HepG2 (cell line): ENCODE measurements at regions not wholly inside any gene's neighbourhood (a gene's known extent, or its start where the extent isn't known, plus 50 kb on each side); places are given as distances from the start of the nearest gene placed in this dataset.

Experiments used
- ATAC-seq: fragments of 200-7000 bp; cut with Tn5 transposase; 3 replicates; pipeline ENCODE4 v1.9.1; 2020; ENCODE audit warnings: mild to moderate bottlenecking, moderate library complexity
- BruUV-seq: library from RNA; stranded (reverse); fragments of 400-500 nt; replicated peaks from 2 replicates; lab custom pipeline; 2021; lab: Mats Ljungman, UMichigan
- CTCF ChIA-PET: fragments of 300-600 bp; formaldehyde crosslinking; extraction: SDS; loops from one replicate; lab custom pipeline; 2021; ENCODE audit warnings: low total read pairs, inconsistent platforms, low intra/inter-chr PET ratio; lab: Yijun Ruan, JAX
- POLR2A ChIA-PET: fragments of 350-600 bp; sonication (Branson Sonifier 250); formaldehyde crosslinking; loops from one replicate; lab custom pipeline; 2020; ENCODE audit warnings: antibody characterized with exemption, inconsistent platforms; lab: Yijun Ruan, JAX
- DNase-seq: peaks from one replicate; pipeline ENCODE4 v3.0.0-alpha.2; 2015; ENCODE audit warnings: low spot score
- FAIRE-seq: peaks from 3 replicates; lab custom pipeline; 2011; peaks lifted over from hg19 to GRCh38; lab: Jason Lieb, UNC
- H2AFZ ChIP-seq: one replicate; pipeline ENCODE4 v1.6.1; 2011; ENCODE audit warnings: low read length, inconsistent platforms
- H3K27ac ChIP-seq: fragments of 300-600 bp; 3 replicates; pipeline ENCODE4 v1.8.0; 2011; ENCODE audit warnings: mixed run types, mild to moderate bottlenecking, mixed read lengths, low read length, inconsistent platforms; ENCODE audit not compliant: insufficient read depth; ENCODE audit errors: extremely low read length
- H3K27me3 ChIP-seq, 2 experiments: fragments of 200-600 bp in 1 of 2; 2 replicates in 1 of 2; 3 replicates in 1 of 2; pipeline versions ENCODE4 v1.6.0 to v1.8.0; 2011; ENCODE audit warnings: low read length in 2 of 2, mild to moderate bottlenecking in 2 of 2, moderate library complexity in 2 of 2, inconsistent platforms in 1 of 2; ENCODE audit not compliant: insufficient read depth in 2 of 2, control insufficient read depth in 1 of 2
- H3K36me3 ChIP-seq, 2 experiments: fragments of 200-600 bp in 1 of 2; replicated peaks in 1 of 2; 2 replicates in 1 of 2; 3 replicates in 1 of 2; pipeline versions ENCODE4 v1.5.1 to v1.8.0; 2011; ENCODE audit warnings: low read length in 2 of 2, inconsistent platforms in 1 of 2; ENCODE audit not compliant: insufficient read depth in 2 of 2, control insufficient read depth in 1 of 2
- H3K4me1 ChIP-seq: 2 replicates; pipeline ENCODE4 v1.5.1; 2012; ENCODE audit warnings: low read length, inconsistent platforms; ENCODE audit not compliant: insufficient read depth
- H3K4me2 ChIP-seq: 2 replicates; pipeline ENCODE4 v1.6.0; 2011; ENCODE audit warnings: low read depth, low read length, inconsistent platforms
- H3K4me3 ChIP-seq, 3 experiments: fragments of 200-600 bp in 1 of 3; sonication (generic), shearing (Covaris generic) in 1 of 3; replicated peaks in 1 of 3; 2 replicates each; pipeline ENCODE4 v1.5.1; 2011 to 2016; ENCODE audit warnings: low read length in 3 of 3, inconsistent platforms in 2 of 3, low read depth in 2 of 3, mild to moderate bottlenecking in 2 of 3, control low read depth in 1 of 3, mixed read lengths in 1 of 3; ENCODE audit not compliant: insufficient read depth in 1 of 3
- H3K79me2 ChIP-seq: one replicate; pipeline ENCODE4 v1.6.1; 2011; ENCODE audit warnings: low read length, inconsistent platforms; ENCODE audit not compliant: insufficient read depth
- H3K9ac ChIP-seq: 2 replicates; pipeline ENCODE4 v1.6.0; 2011; ENCODE audit warnings: mild to moderate bottlenecking, low read depth, low read length, inconsistent platforms; ENCODE audit not compliant: insufficient read depth
- H3K9me3 ChIP-seq: 2 replicates; pipeline ENCODE4 v1.5.1; 2012; ENCODE audit warnings: mild to moderate bottlenecking, low read length
- H4K20me1 ChIP-seq: 2 replicates; pipeline ENCODE4 v1.6.0; 2011; ENCODE audit warnings: inconsistent platforms, mild to moderate bottlenecking, low read length, moderate library complexity; ENCODE audit not compliant: insufficient read depth
- ATF7-NPFF ChIP-seq: sonication (generic); formaldehyde crosslinking; IDR thresholded peaks from 2 replicates; pipeline ENCODE4 v1.8.1; 2023; ENCODE audit warnings: mild to moderate bottlenecking, low read depth, missing genetic modification reagents, moderate library complexity
- ELF4 ChIP-seq: sonication (generic); formaldehyde crosslinking; IDR thresholded peaks from 2 replicates; pipeline ENCODE4 v1.5.0; 2020; ENCODE audit warnings: missing genetic modification reagents, mild to moderate bottlenecking, moderate library complexity, borderline replicate concordance
- GABPB1 ChIP-seq: IDR thresholded peaks from 2 replicates; pipeline ENCODE4 v1.6.1; 2016; ENCODE audit warnings: mild to moderate bottlenecking, missing genetic modification reagents, moderate library complexity, missing compliant biosample characterization
- HMG20A ChIP-seq: IDR thresholded peaks from 2 replicates; pipeline ENCODE4 v1.6.1; 2016; ENCODE audit warnings: borderline replicate concordance
- MAFG ChIP-seq: sonication (generic); formaldehyde crosslinking; IDR thresholded peaks from 2 replicates; pipeline ENCODE4 v1.5.1; 2020; ENCODE audit warnings: mild to moderate bottlenecking, missing genetic modification reagents
- MED1 ChIP-seq: sonication (generic); formaldehyde crosslinking; IDR thresholded peaks from 2 replicates; pipeline ENCODE4 v1.4.0; 2020; ENCODE audit warnings: missing genetic modification reagents
- POLR2AphosphoS5 ChIP-seq: IDR thresholded peaks from 2 replicates; pipeline ENCODE4 v1.6.1; 2012; ENCODE audit warnings: low read depth, low read length
- RARA ChIP-seq: IDR thresholded peaks from 2 replicates; pipeline ENCODE4 v1.6.1; 2016; ENCODE audit warnings: missing genetic modification reagents, missing compliant biosample characterization
- RXRB ChIP-seq: IDR thresholded peaks from 2 replicates; pipeline ENCODE4 v1.6.1; 2016; ENCODE audit warnings: borderline replicate concordance, missing genetic modification reagents, missing compliant biosample characterization
- SAP130 ChIP-seq: IDR thresholded peaks from 2 replicates; pipeline ENCODE4 v1.6.1; 2016; ENCODE audit warnings: low read depth
- SMC3 ChIP-seq: IDR thresholded peaks from 2 replicates; pipeline ENCODE4 v1.6.1; 2011; ENCODE audit warnings: low read length, improper control_type of control experiment
- SP5 ChIP-seq: IDR thresholded peaks from 2 replicates; pipeline ENCODE4 v1.6.1; 2016; ENCODE audit warnings: low read depth, borderline replicate concordance
- ZNF549 ChIP-seq: sonication (generic); formaldehyde crosslinking; IDR thresholded peaks from 2 replicates; pipeline ENCODE4 v1.5.0; 2020; ENCODE audit warnings: missing genetic modification reagents
- ZNF619 ChIP-seq: sonication (generic); formaldehyde crosslinking; IDR thresholded peaks from 2 replicates; pipeline ENCODE4 v1.4.0; 2020; ENCODE audit warnings: mild to moderate bottlenecking, missing genetic modification reagents
- WGBS: methylation state at CpG from one replicate; pipeline ENCODE4 v1.1.6; 2017; ENCODE audit warnings: low lambda C conversion rate; 5-methylcytosine and 5-hydroxymethylcytosine counted together
- in situ Hi-C: cut with HindIII; loops from 2 replicates; pipeline ENCODE4 v1.10.0; 2017; ENCODE audit warnings: low pct_unique_long_range_greater_than_20kb; ENCODE audit not compliant: extremely low pct_ligation_motif_present
- intact Hi-C: fragments of 100-400 bp; cut with micrococcal nuclease; formaldehyde crosslinking; loops from one replicate; pipeline ENCODE4 v1.10.0; 2022; ENCODE audit not compliant: unreplicated experiment
- TF ChIP-seq, protein P1 (sequence below): IDR thresholded peaks from 2 replicates; pipeline ENCODE4 v1.6.1; 2016; ENCODE audit warnings: low read depth, missing genetic modification reagents, missing compliant biosample characterization
- TF ChIP-seq, protein P2 (sequence below): IDR thresholded peaks from 2 replicates; pipeline ENCODE4 v1.6.1; 2012; ENCODE audit warnings: inconsistent platforms
- TF ChIP-seq, protein P3 (sequence below): sonication (generic); formaldehyde crosslinking; IDR thresholded peaks from 2 replicates; pipeline ENCODE4; 2020; ENCODE audit warnings: missing genetic modification reagents, mild to moderate bottlenecking, borderline replicate concordance

DNA sequence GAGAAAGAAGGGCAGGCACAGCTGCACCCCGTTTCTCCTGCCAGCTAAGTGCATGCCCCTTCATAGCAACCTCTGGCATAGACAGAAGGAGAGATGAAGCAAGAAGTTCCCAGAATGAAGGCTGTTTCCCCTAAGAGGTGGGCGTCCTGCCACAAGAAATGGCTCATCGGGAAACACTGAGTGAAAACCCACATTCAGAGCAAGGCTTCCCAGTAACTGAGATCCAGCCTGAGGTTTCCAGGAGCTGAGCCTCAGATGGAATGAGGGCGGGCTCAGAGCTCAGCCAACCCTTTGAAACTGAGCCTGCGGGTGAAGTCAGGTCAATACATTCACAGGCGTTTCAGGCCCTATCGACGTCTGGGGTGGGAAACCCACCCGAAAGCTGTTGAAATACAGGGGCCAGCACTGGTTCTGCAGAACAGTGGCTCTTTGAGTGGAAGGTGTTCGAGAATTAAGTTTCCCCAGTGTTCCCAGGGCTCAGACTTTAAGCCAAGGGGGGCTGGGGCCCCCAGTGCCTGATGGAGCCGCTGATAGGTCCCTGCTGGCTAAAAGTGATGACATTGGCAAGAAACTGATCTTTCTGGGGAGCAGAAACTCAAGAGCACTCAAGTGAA lies 510.2 kb downstream of the RPS24 start:
- Histone ChIP-seq H3K4me2 (peak overlapping the region; percentile 56), H3K36me3 (no peaks in the 10 kb centered on the region), H3K4me3 (peak overlapping the region in 1 of 3 experiments; percentile 11; a peak in 2 of 6 replicates), H2AFZ (peak overlapping the region; percentile 23), H3K9me3 (no peaks in the 10 kb centered on the region), H3K9ac (peak overlapping the region; percentile 20; the same call in 1 of the 2 replicates), H3K27me3 (no peaks in the 10 kb centered on the region), H4K20me1 (no peaks in the 10 kb centered on the region), H3K27ac (peak overlapping the region; percentile 58), H3K4me1 (peaks cover 86% of the 10 kb centered on the region), H3K79me2 (no peaks in the 10 kb centered on the region)
- BruUV-seq = no TSS peak
- ChIA-PET CTCF (interaction anchor here (0.6 kb wide), 1 partner anchor 113 kb away, joined by 3 read pairs; no protein-coding TSS in a partner anchor), POLR2A (interaction anchor here (0.7 to 1.2 kb wide), 5 partner anchors 8 to 106 kb away, joined by 3 to 5 read pairs (median 4); no protein-coding TSS in a partner anchor)
- in situ Hi-C loops = no loop called here
- peak; percentile 72 for FAIRE-seq
- ATAC-seq = peak; percentile 87
- peak; percentile 62 for DNase-seq
- intact Hi-C loops = loop anchor here (5.0 kb wide), 1 partner anchor 113 kb away; no protein-coding TSS in a partner anchor
- WGBS = 20% methylated on average over 10 of the region's 11 CpGs
- TF ChIP-seq, protein P1, sequence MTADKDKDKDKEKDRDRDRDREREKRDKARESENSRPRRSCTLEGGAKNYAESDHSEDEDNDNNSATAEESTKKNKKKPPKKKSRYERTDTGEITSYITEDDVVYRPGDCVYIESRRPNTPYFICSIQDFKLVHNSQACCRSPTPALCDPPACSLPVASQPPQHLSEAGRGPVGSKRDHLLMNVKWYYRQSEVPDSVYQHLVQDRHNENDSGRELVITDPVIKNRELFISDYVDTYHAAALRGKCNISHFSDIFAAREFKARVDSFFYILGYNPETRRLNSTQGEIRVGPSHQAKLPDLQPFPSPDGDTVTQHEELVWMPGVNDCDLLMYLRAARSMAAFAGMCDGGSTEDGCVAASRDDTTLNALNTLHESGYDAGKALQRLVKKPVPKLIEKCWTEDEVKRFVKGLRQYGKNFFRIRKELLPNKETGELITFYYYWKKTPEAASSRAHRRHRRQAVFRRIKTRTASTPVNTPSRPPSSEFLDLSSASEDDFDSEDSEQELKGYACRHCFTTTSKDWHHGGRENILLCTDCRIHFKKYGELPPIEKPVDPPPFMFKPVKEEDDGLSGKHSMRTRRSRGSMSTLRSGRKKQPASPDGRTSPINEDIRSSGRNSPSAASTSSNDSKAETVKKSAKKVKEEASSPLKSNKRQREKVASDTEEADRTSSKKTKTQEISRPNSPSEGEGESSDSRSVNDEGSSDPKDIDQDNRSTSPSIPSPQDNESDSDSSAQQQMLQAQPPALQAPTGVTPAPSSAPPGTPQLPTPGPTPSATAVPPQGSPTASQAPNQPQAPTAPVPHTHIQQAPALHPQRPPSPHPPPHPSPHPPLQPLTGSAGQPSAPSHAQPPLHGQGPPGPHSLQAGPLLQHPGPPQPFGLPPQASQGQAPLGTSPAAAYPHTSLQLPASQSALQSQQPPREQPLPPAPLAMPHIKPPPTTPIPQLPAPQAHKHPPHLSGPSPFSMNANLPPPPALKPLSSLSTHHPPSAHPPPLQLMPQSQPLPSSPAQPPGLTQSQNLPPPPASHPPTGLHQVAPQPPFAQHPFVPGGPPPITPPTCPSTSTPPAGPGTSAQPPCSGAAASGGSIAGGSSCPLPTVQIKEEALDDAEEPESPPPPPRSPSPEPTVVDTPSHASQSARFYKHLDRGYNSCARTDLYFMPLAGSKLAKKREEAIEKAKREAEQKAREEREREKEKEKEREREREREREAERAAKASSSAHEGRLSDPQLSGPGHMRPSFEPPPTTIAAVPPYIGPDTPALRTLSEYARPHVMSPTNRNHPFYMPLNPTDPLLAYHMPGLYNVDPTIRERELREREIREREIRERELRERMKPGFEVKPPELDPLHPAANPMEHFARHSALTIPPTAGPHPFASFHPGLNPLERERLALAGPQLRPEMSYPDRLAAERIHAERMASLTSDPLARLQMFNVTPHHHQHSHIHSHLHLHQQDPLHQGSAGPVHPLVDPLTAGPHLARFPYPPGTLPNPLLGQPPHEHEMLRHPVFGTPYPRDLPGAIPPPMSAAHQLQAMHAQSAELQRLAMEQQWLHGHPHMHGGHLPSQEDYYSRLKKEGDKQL (CRISPR knock-in tag) = no peak
- no peak for TF ChIP-seq SMC3
- peak; percentile 32; the same call in 1 of the 2 replicates for TF ChIP-seq RARA (CRISPR knock-in tag)
- no peak for TF ChIP-seq GABPB1 (CRISPR knock-in tag)
- no peak for TF ChIP-seq ELF4 (CRISPR knock-in tag)
- TF ChIP-seq SAP130 (CRISPR knock-in tag) = no peak
- peak; percentile 19; the same call in 1 of the 2 replicates for TF ChIP-seq HMG20A
- TF ChIP-seq, protein P2, sequence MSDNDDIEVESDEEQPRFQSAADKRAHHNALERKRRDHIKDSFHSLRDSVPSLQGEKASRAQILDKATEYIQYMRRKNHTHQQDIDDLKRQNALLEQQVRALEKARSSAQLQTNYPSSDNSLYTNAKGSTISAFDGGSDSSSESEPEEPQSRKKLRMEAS = 0 out of 2 replicates have a peak, but pooled peaks have one; percentile 13
- TF ChIP-seq, protein P3, sequence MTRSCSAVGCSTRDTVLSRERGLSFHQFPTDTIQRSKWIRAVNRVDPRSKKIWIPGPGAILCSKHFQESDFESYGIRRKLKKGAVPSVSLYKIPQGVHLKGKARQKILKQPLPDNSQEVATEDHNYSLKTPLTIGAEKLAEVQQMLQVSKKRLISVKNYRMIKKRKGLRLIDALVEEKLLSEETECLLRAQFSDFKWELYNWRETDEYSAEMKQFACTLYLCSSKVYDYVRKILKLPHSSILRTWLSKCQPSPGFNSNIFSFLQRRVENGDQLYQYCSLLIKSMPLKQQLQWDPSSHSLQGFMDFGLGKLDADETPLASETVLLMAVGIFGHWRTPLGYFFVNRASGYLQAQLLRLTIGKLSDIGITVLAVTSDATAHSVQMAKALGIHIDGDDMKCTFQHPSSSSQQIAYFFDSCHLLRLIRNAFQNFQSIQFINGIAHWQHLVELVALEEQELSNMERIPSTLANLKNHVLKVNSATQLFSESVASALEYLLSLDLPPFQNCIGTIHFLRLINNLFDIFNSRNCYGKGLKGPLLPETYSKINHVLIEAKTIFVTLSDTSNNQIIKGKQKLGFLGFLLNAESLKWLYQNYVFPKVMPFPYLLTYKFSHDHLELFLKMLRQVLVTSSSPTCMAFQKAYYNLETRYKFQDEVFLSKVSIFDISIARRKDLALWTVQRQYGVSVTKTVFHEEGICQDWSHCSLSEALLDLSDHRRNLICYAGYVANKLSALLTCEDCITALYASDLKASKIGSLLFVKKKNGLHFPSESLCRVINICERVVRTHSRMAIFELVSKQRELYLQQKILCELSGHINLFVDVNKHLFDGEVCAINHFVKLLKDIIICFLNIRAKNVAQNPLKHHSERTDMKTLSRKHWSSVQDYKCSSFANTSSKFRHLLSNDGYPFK = peak; percentile 40; the same call in 1 of the 2 replicates
- peak; percentile 72; the same call in 1 of the 2 replicates for TF ChIP-seq RXRB (CRISPR knock-in tag)
- TF ChIP-seq ZNF619 (CRISPR knock-in tag) = peak; percentile 28; the same call in 1 of the 2 replicates
- TF ChIP-seq ZNF549 (CRISPR knock-in tag) = no peak
- peak; percentile 47; the same call in 1 of the 2 replicates for TF ChIP-seq SP5 (CRISPR knock-in tag)
- TF ChIP-seq MAFG = no peak
- 0 out of 2 replicates have a peak, but pooled peaks have one; percentile 25 for TF ChIP-seq MED1 (CRISPR knock-in tag)
- TF ChIP-seq ATF7-NPFF = 0 out of 2 replicates have a peak, but pooled peaks have one; percentile 35
- TF ChIP-seq POLR2AphosphoS5 = peak; percentile 49; the same call in 1 of the 2 replicates
